ENCODE measurements at regions not wholly inside any gene's neighbourhood (a gene's known extent, or its start where the extent isn't known, plus 50 kb on each side); places are given as distances from the start of the nearest gene placed in this dataset.
"Not testable (repeated sequence)": the region's sequence is repeated elsewhere in the genome, so short reads cannot be mapped to it uniquely, and the experiment has no call there.

DNA sequence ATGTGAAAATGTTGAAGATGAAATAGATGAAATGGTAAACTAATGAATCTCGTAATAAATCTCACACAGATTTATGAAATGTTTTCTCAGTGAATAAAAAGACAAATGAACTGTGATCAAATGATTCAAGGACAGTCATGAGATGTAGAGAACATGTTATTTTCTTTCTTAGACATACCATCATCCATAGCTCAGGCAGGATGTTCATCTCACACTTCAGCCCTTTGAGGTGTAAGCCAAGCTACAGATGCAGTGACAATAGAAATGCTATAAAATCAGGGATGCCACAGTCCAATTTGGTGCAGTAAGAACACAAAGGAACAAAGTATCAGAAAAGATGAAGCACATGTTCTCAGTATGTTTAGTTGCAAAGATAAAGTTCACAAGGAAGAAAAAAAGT, 242.7 kb upstream of the KRR1 start:
- Histone ChIP-seq H3K36me3 (no peaks in the 10 kb centered on the region), H3K4me3 (no peak overlapping the region), H3K4me1 (no peaks in the 10 kb centered on the region), H3K27ac (no peak overlapping the region), H3K9me3 (no peaks in the 10 kb centered on the region), H3K27me3 (no peaks in the 10 kb centered on the region)
- no peak for DNase-seq (ENCODE audit: extremely low spot score in 2 of 2)
- intact Hi-C loops (cut with DNase I), result no loop called here
- TF ChIP-seq POLR2AphosphoS5 (IDR thresholded peaks at IDR 0.05; ENCODE audit: insufficient read depth in 1 of 2, low read depth in 1 of 2) (no peak), POLR2A (IDR thresholded peaks at IDR 0.05) (no peak)
- TF ChIP-seq, protein P1, sequence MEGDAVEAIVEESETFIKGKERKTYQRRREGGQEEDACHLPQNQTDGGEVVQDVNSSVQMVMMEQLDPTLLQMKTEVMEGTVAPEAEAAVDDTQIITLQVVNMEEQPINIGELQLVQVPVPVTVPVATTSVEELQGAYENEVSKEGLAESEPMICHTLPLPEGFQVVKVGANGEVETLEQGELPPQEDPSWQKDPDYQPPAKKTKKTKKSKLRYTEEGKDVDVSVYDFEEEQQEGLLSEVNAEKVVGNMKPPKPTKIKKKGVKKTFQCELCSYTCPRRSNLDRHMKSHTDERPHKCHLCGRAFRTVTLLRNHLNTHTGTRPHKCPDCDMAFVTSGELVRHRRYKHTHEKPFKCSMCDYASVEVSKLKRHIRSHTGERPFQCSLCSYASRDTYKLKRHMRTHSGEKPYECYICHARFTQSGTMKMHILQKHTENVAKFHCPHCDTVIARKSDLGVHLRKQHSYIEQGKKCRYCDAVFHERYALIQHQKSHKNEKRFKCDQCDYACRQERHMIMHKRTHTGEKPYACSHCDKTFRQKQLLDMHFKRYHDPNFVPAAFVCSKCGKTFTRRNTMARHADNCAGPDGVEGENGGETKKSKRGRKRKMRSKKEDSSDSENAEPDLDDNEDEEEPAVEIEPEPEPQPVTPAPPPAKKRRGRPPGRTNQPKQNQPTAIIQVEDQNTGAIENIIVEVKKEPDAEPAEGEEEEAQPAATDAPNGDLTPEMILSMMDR (IDR thresholded peaks at IDR 0.05), result no peak

DNA sequence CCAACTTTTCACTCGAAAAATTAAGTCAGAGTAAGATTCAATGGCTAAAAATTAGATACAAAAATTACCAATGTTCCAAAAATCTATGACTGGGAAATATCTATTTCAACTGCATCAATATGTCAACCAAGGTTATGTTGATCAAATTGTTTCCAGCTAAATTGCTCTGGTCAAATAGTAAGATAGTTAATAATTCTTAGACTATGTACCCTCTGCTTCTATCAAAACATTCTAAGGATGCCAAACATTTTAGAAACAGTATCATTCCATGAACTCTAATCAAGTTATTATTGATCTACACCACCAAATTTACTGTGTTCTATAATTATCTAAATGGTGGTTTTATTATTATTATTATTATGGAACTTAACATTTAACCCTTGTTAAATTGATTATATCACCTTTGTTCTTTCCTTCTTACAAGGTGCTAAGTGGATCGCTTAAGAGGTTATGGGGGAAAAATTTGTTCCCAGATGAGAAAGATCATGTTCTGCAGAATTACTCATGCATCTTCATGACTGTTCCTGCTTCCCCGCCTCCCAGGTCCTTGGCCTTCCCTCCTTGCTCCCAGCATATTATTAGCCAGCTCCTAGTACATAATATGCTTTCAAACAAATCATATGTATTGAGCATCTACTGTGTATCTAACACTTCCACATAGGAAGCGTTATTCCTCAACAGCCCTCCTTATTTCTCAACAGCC, 240.5 kb upstream of the KRR1 start:
- Histone ChIP-seq H3K4me1 (no peaks in the 10 kb centered on the region), H3K4me3 (no peak overlapping the region), H3K27ac (no peak overlapping the region), H3K27me3 (no peaks in the 10 kb centered on the region), H3K9me3 (no peaks in the 10 kb centered on the region), H3K36me3 (no peaks in the 10 kb centered on the region)
- DNase-seq (ENCODE audit: extremely low spot score in 2 of 2), result no peak
- TF ChIP-seq POLR2A (IDR thresholded peaks at IDR 0.05) (no peak), POLR2AphosphoS5 (IDR thresholded peaks at IDR 0.05; ENCODE audit: insufficient read depth in 1 of 2, low read depth in 1 of 2) (no peak)
- TF ChIP-seq, protein P1 (IDR thresholded peaks at IDR 0.05), result no peak
- intact Hi-C loops (cut with DNase I), result no loop called here

DNA sequence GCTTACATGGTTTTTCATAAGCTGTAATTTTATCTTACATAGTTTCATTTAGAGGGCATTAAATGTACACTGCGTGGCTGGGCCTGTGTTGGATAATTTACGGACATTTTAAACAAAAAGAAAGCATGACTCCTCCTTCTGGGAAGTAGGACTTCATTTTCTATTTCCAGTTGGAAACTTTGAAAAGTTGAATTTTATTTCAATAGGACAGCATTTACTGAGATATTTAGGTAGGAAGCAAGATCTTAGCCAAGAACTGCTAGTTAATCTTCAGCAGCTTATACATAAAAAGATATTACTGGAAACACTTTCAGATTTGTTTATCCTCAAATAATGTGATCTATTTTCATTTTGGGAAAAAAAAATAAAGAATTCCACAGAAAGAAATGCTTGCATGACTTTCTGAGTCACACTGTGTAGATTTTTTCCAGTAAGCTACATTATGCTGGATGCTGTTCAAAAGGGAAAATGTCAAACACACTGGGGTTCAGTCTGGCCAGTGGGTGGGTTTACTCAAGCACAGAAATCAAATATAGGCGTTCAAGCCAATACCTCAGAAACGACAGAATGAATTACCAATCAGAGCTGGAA, 239.4 kb upstream of the KRR1 start:
- Histone ChIP-seq H3K36me3 (no peaks in the 10 kb centered on the region), H3K4me1 (no peaks in the 10 kb centered on the region), H3K27ac (no peak overlapping the region), H3K27me3 (no peaks in the 10 kb centered on the region), H3K4me3 (no peak overlapping the region), H3K9me3 (no peaks in the 10 kb centered on the region)
- TF ChIP-seq, protein P1 (IDR thresholded peaks at IDR 0.05), result no peak
- TF ChIP-seq POLR2AphosphoS5 (IDR thresholded peaks at IDR 0.05; ENCODE audit: insufficient read depth in 1 of 2, low read depth in 1 of 2), result no peak
- no peak for TF ChIP-seq POLR2A (IDR thresholded peaks at IDR 0.05)
- intact Hi-C loops (cut with DNase I), result no loop called here
- no peak for DNase-seq (ENCODE audit: extremely low spot score in 2 of 2)

DNA sequence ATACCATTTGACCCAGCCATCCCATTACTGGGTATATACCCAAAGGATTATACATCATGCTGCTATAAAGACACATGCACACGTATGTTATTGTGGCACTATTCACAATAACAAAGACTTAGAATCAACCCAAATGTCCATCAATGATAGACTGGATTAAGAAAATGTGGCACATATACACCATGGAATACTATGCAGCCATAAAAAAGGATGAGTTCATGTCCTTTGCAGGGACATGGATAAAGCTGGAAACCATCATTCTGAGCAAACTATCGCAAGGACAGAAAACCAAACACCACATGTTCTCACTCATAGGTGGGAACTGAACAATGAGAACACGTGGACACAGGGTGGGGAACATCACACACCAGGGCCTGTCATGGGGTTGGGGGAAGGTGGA, 237.6 kb upstream of the KRR1 start:
- H3K4me1 ChIP-seq; H3K4me3 ChIP-seq; H3K27me3 ChIP-seq; H3K9me3 ChIP-seq; intact Hi-C loops (cut with DNase I); DNase-seq (ENCODE audit: extremely low spot score in 2 of 2); H3K36me3 ChIP-seq; H3K27ac ChIP-seq: not testable (repeated sequence)

DNA sequence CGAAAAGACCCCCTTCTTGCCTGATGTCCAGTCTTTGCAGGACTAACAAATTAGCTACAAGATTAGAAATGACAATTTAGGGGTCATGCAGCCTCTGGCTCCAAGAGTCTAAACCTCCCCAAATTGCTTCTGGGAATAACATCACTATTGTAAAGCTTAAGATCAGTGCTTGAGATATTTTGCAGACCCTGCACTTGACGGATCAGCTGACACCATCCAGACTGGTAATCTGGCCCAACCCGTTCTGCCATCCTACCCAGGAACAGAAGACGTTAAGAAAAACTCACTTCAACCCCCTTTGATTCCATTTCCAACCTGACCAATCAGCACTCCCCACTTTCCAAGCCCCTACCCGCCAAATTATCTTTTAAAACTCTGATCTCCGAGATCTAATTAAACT, 236.7 kb upstream of the KRR1 start:
- DNase-seq (ENCODE audit: extremely low spot score in 2 of 2), result no peak
- no peak overlapping the region for H3K27ac ChIP-seq

More for the DNA sequence above, 236.7 kb upstream of the KRR1 start:
- Histone ChIP-seq H3K36me3 (no peaks in the 10 kb centered on the region), H3K9me3 (no peaks in the 10 kb centered on the region), H3K27me3 (no peaks in the 10 kb centered on the region), H3K4me3 (no peak overlapping the region), H3K4me1 (no peaks in the 10 kb centered on the region)
- intact Hi-C loops (cut with DNase I), result no loop called here
- no peak for TF ChIP-seq POLR2AphosphoS5 (IDR thresholded peaks at IDR 0.05; ENCODE audit: insufficient read depth in 1 of 2, low read depth in 1 of 2)
- TF ChIP-seq, protein P1 (IDR thresholded peaks at IDR 0.05), result no peak
- TF ChIP-seq POLR2A (IDR thresholded peaks at IDR 0.05), result no peak

All from vagina (tissue), 2 donors.